K562 (cell line): ENCODE measurements at regions not wholly inside any gene's neighbourhood (a gene's known extent, or its start where the extent isn't known, plus 50 kb on each side); places are given as distances from the start of the nearest gene placed in this dataset.

Experiments used
- ATAC-seq: fragments of 200-7000 bp; cut with Tn5 transposase; 3 replicates; pipeline ENCODE4 v1.9.1; 2020; ENCODE audit warnings: moderate library complexity
- BruUV-seq: library from RNA; stranded (reverse); fragments of 400-500 nt; replicated peaks from 2 replicates; lab custom pipeline; 2021; lab: Mats Ljungman, UMichigan
- CTCF ChIA-PET: fragments of 300-600 bp; formaldehyde crosslinking; extraction: SDS; loops from one replicate; lab custom pipeline; 2021; ENCODE audit warnings: low intra/inter-chr PET ratio; lab: Yijun Ruan, JAX
- POLR2A ChIA-PET: fragments of 300-600, 350-650 bp; sonication (Branson Sonifier 250); formaldehyde crosslinking; extraction: SDS; loops from one replicate; lab custom pipeline; 2021; ENCODE audit warnings: antibody characterized with exemption, inconsistent platforms; lab: Yijun Ruan, JAX
- DNase-seq, 4 experiments: peaks; one replicate each; pipeline versions ENCODE4 v3.0.0 to v3.0.0-alpha.2; 2011 to 2018; ENCODE audit warnings: low spot score in 3 of 4, mixed read lengths in 3 of 4; ENCODE audit errors: extremely low read depth in 1 of 4
- FAIRE-seq: peaks from 2 replicates; lab custom pipeline; 2011; peaks lifted over from hg19 to GRCh38; lab: Jason Lieb, UNC
- H2AFZ ChIP-seq: 2 replicates; pipeline ENCODE4 v1.6.0; 2011; ENCODE audit warnings: low read depth, low read length, control low read depth, inconsistent platforms
- H3K27ac ChIP-seq: fragments of 200-600 bp; 3 replicates; pipeline ENCODE4 v1.8.0; 2011; ENCODE audit warnings: low read depth, mild to moderate bottlenecking, control low read depth, inconsistent platforms, low read length, moderate library complexity, mixed read lengths; ENCODE audit errors: extremely low read depth
- H3K27me3 ChIP-seq, 2 experiments: fragments of 300-600 bp in 1 of 2; 2 replicates in 1 of 2; 3 replicates in 1 of 2; pipeline versions ENCODE4 v1.6.0 to v1.8.0; 2011; ENCODE audit warnings: inconsistent platforms in 2 of 2, low read length in 2 of 2, mild to moderate bottlenecking in 1 of 2, mixed read lengths in 1 of 2, moderate library complexity in 1 of 2; ENCODE audit not compliant: control insufficient read depth in 2 of 2, insufficient read depth in 2 of 2
- H3K36me3 ChIP-seq: fragments of 300-600 bp; 3 replicates; pipeline ENCODE4 v1.8.0; 2011; ENCODE audit warnings: mild to moderate bottlenecking, low read length, inconsistent platforms; ENCODE audit not compliant: control insufficient read depth, insufficient read depth
- H3K4me1 ChIP-seq, 2 experiments: fragments of 200-600 bp in 1 of 2; replicated peaks in 1 of 2; 2 replicates in 1 of 2; 3 replicates in 1 of 2; pipeline versions ENCODE4 v1.5.1 to v1.8.0; 2011; ENCODE audit warnings: inconsistent platforms in 2 of 2, low read length in 2 of 2, mild to moderate bottlenecking in 1 of 2, mixed read lengths in 1 of 2, moderate library complexity in 1 of 2; ENCODE audit not compliant: control insufficient read depth in 2 of 2, insufficient read depth in 2 of 2
- H3K4me2 ChIP-seq: 2 replicates; pipeline ENCODE4 v1.6.1; 2011; ENCODE audit warnings: low read length, control low read depth, inconsistent platforms, mixed read lengths; ENCODE audit not compliant: insufficient read depth
- H3K4me3 ChIP-seq: fragments of 200-600 bp; sonication (generic), shearing (Covaris generic); 2 replicates; pipeline ENCODE4 v1.5.1; 2016; ENCODE audit warnings: control low read depth, inconsistent platforms
- H3K79me2 ChIP-seq: fragments of 200-600 bp; 3 replicates; pipeline ENCODE4 v1.8.0; 2011; ENCODE audit warnings: low read length, inconsistent platforms; ENCODE audit not compliant: control insufficient read depth, insufficient read depth
- H3K9ac ChIP-seq, 2 experiments: 2 replicates each; pipeline versions ENCODE4 v1.6.0 to v1.6.1; 2011; ENCODE audit warnings: low read depth in 2 of 2, low read length in 2 of 2, control low read depth in 1 of 2, inconsistent platforms in 1 of 2, mild to moderate bottlenecking in 1 of 2, mixed read lengths in 1 of 2; ENCODE audit not compliant: insufficient read depth in 1 of 2
- H3K9me1 ChIP-seq: one replicate; pipeline ENCODE4 v1.6.0; 2011; ENCODE audit warnings: inconsistent platforms, mild to moderate bottlenecking, low read length, moderate library complexity; ENCODE audit not compliant: control insufficient read depth, insufficient read depth
- H3K9me3 ChIP-seq: replicated peaks from 2 replicates; pipeline ENCODE4 v1.5.1; 2011; ENCODE audit warnings: low read depth, low read length, inconsistent platforms; ENCODE audit not compliant: control insufficient read depth, insufficient read depth
- H4K20me1 ChIP-seq: replicated peaks from 2 replicates; pipeline ENCODE4 v1.6.1; 2011; ENCODE audit warnings: low read length, inconsistent platforms, mixed read lengths; ENCODE audit not compliant: control insufficient read depth, insufficient read depth
- AFF4 ChIP-seq: sonication (generic); formaldehyde crosslinking; IDR thresholded peaks from 2 replicates; pipeline ENCODE4 v1.8.0; 2023; ENCODE audit warnings: mild to moderate bottlenecking, missing genetic modification reagents
- ARNT ChIP-seq, 2 experiments: fragments of 450-650 bp; IDR thresholded peaks; 2 replicates each; pipeline ENCODE4 v1.6.1; 2016; ENCODE audit warnings: mild to moderate bottlenecking in 1 of 2
- ASH1L ChIP-seq: fragments of 450-650 bp; IDR thresholded peaks from 2 replicates; pipeline ENCODE4 v1.6.1; 2018; ENCODE audit warnings: borderline replicate concordance, mild to moderate bottlenecking, low read depth; ENCODE audit not compliant: partially characterized antibody
- BACH1 ChIP-seq: fragments of 200-800 bp; sonication (Bioruptor generic); IDR thresholded peaks from 2 replicates; pipeline ENCODE4 v1.6.1; 2016; ENCODE audit warnings: missing genetic modification characterization, missing compliant biosample characterization
- GTF2F1 ChIP-seq: IDR thresholded peaks from 2 replicates; pipeline ENCODE4 v1.6.1; 2011; ENCODE audit warnings: low read depth, low read length, improper control_type of control experiment
- JUND ChIP-seq, 2 experiments: IDR thresholded peaks; 2 replicates in 1 of 2; 3 replicates in 1 of 2; pipeline ENCODE4 v1.6.1; 2011; ENCODE audit warnings: borderline replicate concordance in 2 of 2, low read depth in 2 of 2, low read length in 2 of 2, improper control_type of control experiment in 1 of 2, missing biosample characterization in 1 of 2, missing genetic modification characterization in 1 of 2, missing genetic modification reagents in 1 of 2
- SRF ChIP-seq, 2 experiments: fragments of 250-450, 450-650 bp in 1 of 2; sonication (Bioruptor Pico) in 1 of 2; sonication (generic) in 1 of 2; formaldehyde crosslinking; IDR thresholded peaks; 2 replicates each; pipeline versions ENCODE4 v1.5.0 to v1.5.1; 2020 to 2022; ENCODE audit warnings: mild to moderate bottlenecking in 1 of 2, missing genetic modification reagents in 1 of 2
- TCFL5 ChIP-seq: fragments of 250-450 bp; sonication (Bioruptor Pico); conservative IDR thresholded peaks from 2 replicates; pipeline ENCODE4 v1.6.1; 2021; ENCODE audit warnings: mild to moderate bottlenecking, moderate library complexity, matching md5 sums
- ZKSCAN1 ChIP-seq: fragments of 150-350 bp; IDR thresholded peaks from 2 replicates; pipeline ENCODE4 v1.6.1; 2016; ENCODE audit warnings: low read depth, low read length
- WGBS: fragments of 100-300 bp; shearing (Covaris generic); methylation state at CpG from one replicate; pipeline ENCODE4 v1.1.6; 2016; ENCODE audit warnings: low coverage, mixed read lengths; ENCODE audit not compliant: insufficient coverage; ENCODE audit errors: missing lambda C conversion rate; 5-methylcytosine and 5-hydroxymethylcytosine counted together
- in situ Hi-C: fragments of 300-500 bp; cut with MboI; formaldehyde crosslinking; loops from 4 replicates; pipeline ENCODE4 v1.15.0; 2018; ENCODE audit warnings: inconsistent platforms, mixed read lengths
- intact Hi-C: fragments of 100-400 bp; cut with micrococcal nuclease; formaldehyde crosslinking; loops from 2 replicates; pipeline ENCODE4 v1.14.2; 2022
- TF ChIP-seq, protein P1 (sequence below): IDR thresholded peaks from 2 replicates; pipeline ENCODE4 v1.6.1; 2011; ENCODE audit not compliant: insufficient read length; ENCODE audit errors: extremely low read depth

DNA sequence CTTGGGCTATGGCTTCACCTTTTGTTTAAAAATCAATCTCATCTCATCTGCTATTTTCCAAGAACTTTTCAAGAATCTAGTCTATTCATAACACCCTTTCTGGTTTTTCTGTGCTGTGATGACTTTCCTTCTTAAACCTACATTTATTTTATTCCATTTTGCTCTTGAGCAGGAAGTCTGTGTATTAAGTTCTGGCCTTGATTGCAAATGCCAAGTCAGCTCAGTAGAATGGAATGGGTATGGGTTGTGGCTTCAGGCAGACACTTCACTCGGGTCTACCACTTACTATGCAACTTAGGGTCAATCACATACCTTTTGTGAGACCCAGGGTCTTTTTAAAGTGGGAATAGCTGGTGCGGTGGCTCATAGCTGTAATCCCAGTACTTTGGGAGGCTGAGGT is 522.3 kb downstream of the TRIML1 start:
- Histone ChIP-seq H3K27me3 (no peaks in the 10 kb centered on the region), H3K9ac (no peak overlapping the region), H3K9me1 (no peaks in the 10 kb centered on the region), H3K9me3 (no peaks in the 10 kb centered on the region), H2AFZ (no peak overlapping the region), H3K4me3 (no peak overlapping the region), H3K4me1 (no peaks in the 10 kb centered on the region), H4K20me1 (no peaks in the 10 kb centered on the region), H3K4me2 (no peak overlapping the region), H3K36me3 (no peaks in the 10 kb centered on the region), H3K79me2 (no peaks in the 10 kb centered on the region), H3K27ac (no peak overlapping the region)
- ChIA-PET POLR2A (no interaction called here), CTCF (no interaction called here)
- ATAC-seq, result no peak
- FAIRE-seq, result no peak
- no peak for DNase-seq
- 0% methylated on average over 2 of the region's 2 CpGs for WGBS
- BruUV-seq, result no TSS peak
- intact Hi-C loops, result no loop called here
- in situ Hi-C loops, result no loop called here
- no peak for TF ChIP-seq AFF4 (CRISPR knock-in tag)
- no peak for TF ChIP-seq JUND (IDR thresholded peaks at IDR 0.05; ENCODE audit: borderline replicate concordance, low read depth, low read length)
- TF ChIP-seq JUND (tag; IDR thresholded peaks at IDR 0.05; ENCODE audit: borderline replicate concordance, low read depth, low read length), result no peak
- TF ChIP-seq SRF (CRISPR knock-in tag; IDR thresholded peaks at IDR 0.05), result no peak
- TF ChIP-seq ARNT (IDR thresholded peaks at IDR 0.05), result no peak
- no peak for TF ChIP-seq ZKSCAN1
- TF ChIP-seq, protein P1, sequence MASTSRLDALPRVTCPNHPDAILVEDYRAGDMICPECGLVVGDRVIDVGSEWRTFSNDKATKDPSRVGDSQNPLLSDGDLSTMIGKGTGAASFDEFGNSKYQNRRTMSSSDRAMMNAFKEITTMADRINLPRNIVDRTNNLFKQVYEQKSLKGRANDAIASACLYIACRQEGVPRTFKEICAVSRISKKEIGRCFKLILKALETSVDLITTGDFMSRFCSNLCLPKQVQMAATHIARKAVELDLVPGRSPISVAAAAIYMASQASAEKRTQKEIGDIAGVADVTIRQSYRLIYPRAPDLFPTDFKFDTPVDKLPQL, result no peak
- TF ChIP-seq GTF2F1, result no peak
- TF ChIP-seq BACH1 (tag), result no peak
- no peak for TF ChIP-seq TCFL5
- no peak for TF ChIP-seq ASH1L
